Anterior cingulate cortex (tissue), 58 donors: ENCODE measurements at regions not wholly inside any gene's neighbourhood (a gene's known extent, or its start where the extent isn't known, plus 50 kb on each side); places are given as distances from the start of the nearest gene placed in this dataset.
A peak's percentile ranks its signal among the peaks of the same experiment; 100 is the strongest.
"Not testable (repeated sequence)": the region's sequence is repeated elsewhere in the genome, so short reads cannot be mapped to it uniquely, and the experiment has no call there.

Experiments
- DNase-seq, 58 donors: peaks; one replicate each; lab custom pipeline; 2025; lab: John Stamatoyannopoulos, UW

GRCh38 chr17:70947636-70948565 is 778.6 kb downstream of the KCNJ2 start:
- DNase-seq = no peak

DNA sequence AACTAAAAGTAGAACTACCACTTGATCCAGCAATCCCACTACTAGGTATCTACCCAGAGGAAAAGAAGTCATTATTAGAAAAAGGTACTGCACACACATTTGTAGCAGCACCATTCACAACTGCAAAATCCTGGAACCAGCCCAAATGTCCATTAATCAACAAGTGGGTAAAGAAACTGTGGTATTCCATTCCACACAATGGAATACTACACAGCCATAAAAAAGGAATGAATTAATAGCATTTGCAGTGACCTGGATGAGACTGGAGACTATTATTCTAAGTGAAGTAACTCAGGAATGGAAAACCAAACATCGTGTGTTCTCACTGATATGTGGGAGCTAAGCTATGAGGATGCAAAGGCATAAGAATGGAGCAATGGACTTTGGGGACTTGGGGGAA is 783.8 kb downstream of the KCNJ2 start:
- DNase-seq = not testable (repeated sequence)

DNA sequence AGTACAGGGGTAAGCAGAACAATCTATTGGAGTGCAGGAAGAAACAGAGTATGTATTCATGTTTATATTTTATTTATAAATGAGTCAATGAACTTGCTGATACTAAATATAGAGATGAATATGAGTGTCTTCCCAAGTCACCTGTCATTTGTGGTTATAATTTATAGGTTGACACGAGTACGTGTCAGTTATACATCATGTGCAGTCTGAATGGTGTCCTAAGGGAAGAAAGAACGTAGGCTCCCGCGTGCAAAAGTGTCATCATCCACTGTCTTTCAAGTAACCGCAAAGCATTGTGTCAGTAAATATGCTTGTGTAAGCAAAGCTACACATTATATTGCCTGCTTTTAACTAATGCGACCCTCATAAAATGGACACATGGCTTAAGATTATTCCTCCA is 786.1 kb downstream of the KCNJ2 start:
- no peak for DNase-seq

GRCh38 chr17:70956726-70957125 is 787.4 kb downstream of the KCNJ2 start:
- no peak for DNase-seq

GRCh38 chr17:70961341-70961740 is 792.0 kb downstream of the KCNJ2 start:
- no peak for DNase-seq

DNA sequence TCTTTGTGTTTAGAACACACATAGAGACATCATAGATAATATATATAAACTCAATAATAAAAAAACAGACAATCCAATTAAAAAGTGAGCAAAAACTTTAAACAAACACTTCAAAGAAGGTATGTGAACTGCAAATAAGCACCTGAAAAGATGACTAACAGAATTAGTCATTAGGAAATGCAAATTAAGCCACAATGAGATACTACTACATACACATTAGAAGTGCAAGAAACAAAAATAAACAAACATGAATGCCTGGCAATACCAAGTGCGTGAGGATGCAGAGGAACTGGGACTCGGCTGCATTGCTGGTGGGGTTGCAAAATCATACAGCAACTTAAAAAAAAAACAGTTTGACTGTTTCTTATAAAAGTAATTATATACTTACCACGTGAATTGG is 799.0 kb downstream of the KCNJ2 start:
- no peak for DNase-seq

GRCh38 chr17:70969521-70970034 is 800.2 kb downstream of the KCNJ2 start:
- no peak for DNase-seq

DNA sequence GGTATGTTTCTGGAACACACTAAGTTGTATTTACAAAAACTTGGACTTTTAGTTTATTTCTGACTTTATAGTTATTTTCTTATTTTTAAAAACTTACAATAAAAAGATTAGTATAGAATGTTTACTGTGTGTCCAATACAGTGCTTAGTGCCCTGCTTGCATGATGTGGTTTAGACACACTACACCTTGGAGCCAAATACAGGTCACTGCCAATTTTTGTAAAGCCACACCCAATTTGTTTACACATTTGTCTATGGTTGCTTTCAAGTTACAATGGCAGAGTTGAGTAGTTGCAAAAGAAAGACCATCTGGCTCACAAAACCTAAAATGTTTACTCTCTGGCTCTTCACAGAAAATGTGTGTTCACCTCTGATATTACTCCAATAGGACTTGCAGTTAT is 807.1 kb downstream of the KCNJ2 start:
- DNase-seq = no peak

- DNase-seq = no peak
These were observed 815.5 kb downstream of the KCNJ2 start for GRCh38 chr17:70984873-70985272.

DNA sequence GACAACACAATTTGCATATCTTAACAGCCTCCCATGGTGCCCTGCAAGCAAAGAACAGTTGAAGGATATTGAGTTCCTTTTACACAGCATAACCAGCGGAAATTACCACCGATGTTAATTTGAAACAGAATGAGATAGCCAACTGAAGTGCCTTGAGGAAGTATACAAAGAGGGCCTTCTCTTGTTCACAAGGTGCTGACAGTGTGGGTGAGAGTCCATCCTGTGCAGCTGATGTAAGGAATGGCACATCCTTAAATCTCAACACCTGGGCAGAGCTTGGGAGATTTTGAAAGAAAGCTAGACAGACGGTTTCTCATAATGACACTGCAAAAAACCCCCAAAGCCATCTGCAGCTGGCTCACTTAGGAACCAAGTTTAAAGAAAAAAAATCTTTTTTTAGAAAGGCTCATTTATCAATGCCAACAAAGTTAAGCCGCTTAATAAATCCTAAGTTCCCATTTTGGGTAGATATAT is 818.6 kb downstream of the KCNJ2 start:
- peak in 1 of 58 donors; percentile 1 for DNase-seq

DNA sequence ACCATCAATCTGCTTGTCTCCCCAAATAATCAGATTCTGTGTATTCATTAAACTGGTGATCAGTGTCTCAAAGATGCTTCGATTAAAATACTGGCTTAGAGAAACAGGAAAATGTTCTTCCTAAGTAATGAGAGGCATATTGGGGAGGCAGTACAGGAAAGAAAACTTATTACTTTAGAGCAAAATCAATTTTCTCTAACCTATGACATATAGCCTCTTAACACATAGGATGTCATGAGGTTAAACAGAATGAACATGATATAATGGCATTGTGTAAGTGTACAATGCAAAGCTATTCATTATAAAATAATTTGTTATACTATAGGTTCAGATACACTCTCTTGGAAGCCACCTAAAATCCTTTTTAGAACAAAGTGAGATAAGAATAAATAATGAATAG is 819.3 kb downstream of the KCNJ2 start:
- DNase-seq = no peak

- no peak for DNase-seq
These were observed 819.9 kb downstream of the KCNJ2 start for GRCh38 chr17:70989280-70989679.

GRCh38 chr17:70994194-70994593 is 824.9 kb downstream of the KCNJ2 start:
- no peak for DNase-seq

DNA sequence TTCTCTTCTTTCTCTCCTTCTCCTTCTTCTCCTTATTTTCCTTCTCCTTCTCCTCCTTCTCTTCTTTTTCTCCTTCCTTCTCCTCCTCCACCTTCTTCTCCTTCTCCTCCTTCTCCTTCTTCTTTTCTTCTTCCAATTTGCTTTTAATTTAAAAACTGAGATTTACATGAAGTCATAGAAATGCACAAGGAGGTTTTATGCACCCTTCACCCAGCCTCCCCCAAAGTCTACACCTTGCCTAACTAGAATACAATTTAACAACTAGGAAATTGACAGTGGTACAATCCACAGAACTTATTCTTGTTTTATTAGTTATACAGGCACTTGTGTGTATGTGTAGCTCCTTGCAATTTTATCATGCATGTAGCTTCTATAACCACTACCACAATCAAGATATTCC is 826.7 kb downstream of the KCNJ2 start:
- DNase-seq = no peak

DNA sequence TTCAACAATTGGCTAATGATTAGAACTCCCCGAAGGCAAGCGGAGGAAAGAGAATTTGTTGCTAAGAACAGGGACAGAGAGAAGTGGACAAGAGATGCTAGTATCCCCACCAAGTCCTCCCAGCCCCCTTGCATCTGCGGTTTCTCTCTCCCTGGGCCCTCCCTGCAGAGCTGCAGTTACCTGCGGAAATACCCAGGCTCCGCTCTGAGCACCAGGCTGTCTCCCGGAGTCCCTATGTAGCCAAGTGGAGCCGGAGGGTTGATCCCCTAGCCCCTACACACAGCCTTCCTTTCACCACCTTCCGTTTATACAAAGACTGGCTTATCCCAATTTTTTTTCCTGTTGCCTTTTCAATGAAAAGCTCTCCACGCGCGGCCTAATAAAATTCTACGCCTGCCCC is 834.4 kb downstream of the KCNJ2 start:
- no peak for DNase-seq

- no peak for DNase-seq
These were observed 835.1 kb downstream of the KCNJ2 start for GRCh38 chr17:71004413-71004812.

DNA sequence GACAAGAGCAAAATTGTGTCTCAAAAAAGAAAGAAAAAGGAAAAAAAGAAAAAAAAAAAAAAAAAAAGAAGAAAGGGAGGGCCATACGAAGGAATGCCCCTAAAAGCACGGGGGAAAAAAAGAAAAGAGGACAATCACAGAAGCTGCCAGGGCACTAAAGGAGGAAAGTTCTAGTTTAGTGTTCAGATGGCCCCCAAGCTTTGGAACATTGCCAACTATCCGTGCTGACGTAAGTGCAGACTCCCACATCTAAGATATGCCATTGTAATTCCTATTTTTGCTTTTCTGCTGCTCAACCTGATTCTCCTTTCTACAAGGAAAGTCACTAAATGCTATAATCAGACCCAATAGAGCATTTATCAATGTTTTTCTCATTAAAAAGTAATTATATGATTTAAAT is 842.1 kb downstream of the KCNJ2 start:
- no peak for DNase-seq

- no peak for DNase-seq
These were observed 850.4 kb downstream of the KCNJ2 start for GRCh38 chr17:71019699-71020098.

- DNase-seq = no peak
These were observed 853.4 kb downstream of the KCNJ2 start for GRCh38 chr17:71022758-71023157.

- DNase-seq = no peak
These were observed 854.1 kb downstream of the KCNJ2 start for GRCh38 chr17:71023249-71024030.

- DNase-seq = no peak
These were observed 854.8 kb downstream of the KCNJ2 start for GRCh38 chr17:71024172-71024571.
